ENCODE measurements at regions not wholly inside any gene's neighbourhood (a gene's known extent, or its start where the extent isn't known, plus 50 kb on each side); places are given as distances from the start of the nearest gene placed in this dataset.

DNA sequence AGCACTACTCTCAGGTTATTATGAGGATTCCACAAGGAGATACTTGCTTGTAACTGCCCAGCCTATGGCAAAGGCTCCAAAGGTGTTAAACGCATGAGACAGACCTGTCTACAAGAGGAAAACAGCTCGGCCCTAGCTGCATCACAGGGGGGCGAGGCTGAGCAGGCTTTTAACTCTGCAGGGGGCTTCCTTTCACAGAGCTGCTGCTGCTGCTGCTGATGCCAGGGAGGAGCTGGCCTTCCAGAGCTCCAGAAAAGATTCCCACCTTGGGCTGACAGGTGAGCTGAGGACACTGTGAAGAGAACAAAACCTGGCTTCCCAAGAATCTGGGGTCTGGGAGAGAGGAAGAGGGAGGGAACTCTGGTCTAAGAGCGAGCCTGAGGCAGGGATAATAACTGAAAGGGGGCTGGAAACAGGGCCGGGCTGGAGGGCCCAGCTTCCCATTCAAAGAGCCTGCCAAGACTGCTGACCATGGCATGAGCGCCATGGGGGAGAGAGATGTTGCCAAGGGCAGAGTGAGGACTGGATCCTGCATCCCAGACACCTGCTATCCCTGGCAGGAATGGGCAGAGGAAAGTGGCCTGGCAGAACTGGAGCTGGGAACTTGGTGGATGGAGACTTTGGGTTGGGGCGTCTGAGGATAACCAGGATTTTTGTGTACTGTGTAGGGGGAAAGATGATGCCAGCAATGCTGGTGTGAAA, 211.1 kb upstream of the LRFN2 start:
- no peak for DNase-seq (ENCODE audit: low read depth in 2 of 2)

DNA sequence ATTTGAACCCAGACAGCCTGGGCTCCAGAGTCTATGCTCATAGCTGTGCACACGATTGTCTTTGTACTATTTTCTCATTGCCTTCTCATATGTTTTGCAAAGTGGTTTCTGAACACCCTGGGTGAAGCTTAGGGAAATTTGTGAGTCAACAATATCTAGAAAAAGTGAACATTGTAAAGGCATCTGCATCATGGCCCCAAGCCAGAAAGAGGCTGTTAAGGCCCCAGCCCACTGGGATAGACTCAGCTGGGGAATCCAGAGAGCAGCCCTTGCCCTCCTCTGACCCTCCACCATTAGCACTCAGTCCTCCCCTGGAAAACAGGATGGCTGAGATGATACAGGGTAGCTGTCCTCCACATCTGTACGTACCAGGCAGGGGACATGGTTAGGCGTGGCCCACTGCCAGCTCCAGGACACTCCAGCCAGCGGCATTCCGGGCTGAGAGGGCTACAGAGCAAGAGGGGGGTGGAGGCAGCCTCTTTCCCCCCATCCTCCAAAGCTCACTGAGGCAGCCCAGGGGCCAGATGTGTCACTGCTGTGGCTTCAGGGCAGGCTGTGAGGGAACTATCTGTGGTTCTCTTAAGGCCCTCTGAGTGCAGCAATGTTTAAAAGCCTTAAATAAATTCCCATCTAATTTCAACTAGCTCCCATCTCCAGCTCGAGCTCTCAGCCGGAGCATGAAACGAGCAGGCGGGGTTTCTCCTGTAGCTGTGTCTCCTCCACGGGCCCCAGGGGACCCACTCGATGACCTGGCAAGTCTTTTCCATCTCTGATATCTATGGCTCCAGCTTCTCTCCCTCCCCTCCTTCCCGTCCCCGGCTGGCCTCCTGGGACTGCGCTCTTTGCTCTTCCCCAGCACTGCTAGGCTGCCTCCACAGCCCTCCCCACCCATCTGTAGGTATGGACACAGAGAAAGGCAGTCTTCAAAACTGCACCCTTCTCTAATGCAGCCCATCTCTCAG, 209.4 kb upstream of the LRFN2 start:
- DNase-seq (ENCODE audit: low read depth in 2 of 2), result no peak

DNA sequence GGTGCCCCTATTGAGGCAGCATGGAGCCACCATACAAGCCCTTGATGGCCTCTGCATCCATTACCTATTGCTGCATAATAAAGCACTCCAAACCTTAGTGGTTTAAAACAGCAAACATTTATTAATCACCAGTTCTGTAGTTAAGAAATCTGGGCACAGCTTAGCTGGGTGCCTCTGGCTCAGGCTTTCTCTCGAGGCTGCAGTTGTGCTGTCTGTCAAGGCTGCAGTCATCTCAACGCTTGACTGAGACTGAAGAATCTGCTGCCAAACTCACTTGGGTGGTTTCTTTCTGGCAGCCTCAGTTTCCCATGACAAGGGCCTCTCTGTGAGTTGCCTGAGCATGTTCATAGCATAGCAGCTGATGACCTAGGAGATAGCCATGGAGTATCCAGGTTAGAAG, 207.4 kb upstream of the LRFN2 start:
- DNase-seq (ENCODE audit: low read depth in 2 of 2), result no peak

DNA sequence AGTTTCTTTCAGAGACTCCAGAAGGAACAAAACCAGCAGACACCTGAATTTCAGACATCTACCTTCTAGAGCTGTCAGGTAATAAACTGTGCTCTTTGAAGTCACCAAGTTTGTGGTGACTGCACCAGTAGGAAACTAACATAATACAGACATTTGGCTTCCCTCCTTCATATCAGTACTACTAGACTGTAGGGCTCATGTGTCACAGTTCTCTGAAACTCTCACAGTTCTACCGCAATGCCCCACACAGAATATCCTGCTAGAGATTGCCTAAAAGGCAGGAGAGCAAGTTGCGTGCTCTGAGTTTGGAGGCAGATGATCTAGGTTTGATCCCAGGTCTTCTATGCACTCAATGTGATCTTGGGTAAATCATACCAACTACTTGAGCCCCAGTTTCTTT, 205.0 kb upstream of the LRFN2 start:
- DNase-seq (ENCODE audit: low read depth in 2 of 2), result no peak

DNA sequence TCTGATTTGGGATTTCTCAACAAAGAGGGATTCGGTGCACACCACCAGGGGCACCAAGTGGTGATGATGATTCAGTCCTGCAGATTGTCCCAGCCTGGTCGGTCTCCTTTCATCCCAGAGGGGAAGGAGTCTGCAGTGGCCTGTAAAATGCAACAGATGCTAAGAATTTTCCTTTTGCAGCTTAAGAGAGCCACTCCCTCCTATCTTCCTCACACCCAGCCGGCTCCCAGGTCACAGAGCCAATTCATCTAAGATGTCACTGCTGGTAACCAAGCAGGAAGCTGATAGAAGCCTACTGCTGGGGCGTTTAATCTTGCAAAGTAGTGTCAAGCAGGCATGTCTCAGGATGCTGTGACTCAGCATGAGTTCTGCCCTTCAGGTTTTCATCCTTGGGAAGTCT, 203.8 kb upstream of the LRFN2 start:
- DNase-seq (ENCODE audit: low read depth in 2 of 2), result no peak

DNA sequence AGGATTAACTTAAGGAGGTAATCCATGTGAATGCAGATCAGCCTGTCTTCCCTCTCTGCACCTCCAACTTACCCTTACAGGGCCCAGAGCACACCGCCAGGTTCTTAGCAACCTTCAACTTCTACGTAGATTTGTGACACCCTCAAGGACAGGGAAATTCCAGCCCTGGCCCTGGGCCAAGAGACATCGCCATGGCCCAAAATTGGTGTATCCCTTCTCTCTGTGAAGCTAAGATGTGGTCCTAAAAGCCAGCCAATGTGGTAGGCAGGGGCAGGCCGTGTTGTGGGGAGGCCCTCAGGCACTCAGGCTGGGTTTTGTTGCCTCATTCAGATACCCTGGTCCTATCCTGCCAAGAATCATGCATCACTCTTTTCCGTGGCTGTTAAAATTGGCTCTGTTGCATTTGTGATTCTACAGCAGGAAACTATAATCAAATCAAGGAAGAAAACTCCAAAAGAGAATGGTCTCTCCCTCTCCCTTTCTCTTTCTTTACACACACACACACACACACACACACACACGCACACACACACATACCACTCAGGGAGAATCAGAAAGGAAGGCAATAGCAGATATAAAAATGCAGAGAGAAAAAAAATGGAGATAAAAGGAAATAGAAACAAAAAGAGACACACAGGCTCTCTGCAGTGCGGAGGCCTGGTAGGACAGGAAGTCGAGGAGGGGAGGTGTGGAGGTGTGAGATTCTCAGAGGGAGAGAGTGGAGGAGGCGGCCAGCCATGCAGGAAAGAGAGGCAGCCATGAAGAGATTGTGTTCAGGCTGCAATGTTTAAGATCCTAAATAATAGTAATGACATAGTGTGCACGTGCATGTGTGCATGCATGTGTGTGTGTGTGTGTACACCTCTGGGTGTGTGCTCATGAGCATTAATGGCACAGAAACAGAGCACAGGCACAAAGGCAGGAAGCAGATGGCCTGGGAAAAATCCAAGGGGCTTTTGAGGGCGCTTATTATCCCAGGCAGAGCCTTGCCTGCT, 201.8 kb upstream of the LRFN2 start:
- peak in 1 of 2 donors; percentile 13 for DNase-seq (ENCODE audit: low read depth in 2 of 2)

DNA sequence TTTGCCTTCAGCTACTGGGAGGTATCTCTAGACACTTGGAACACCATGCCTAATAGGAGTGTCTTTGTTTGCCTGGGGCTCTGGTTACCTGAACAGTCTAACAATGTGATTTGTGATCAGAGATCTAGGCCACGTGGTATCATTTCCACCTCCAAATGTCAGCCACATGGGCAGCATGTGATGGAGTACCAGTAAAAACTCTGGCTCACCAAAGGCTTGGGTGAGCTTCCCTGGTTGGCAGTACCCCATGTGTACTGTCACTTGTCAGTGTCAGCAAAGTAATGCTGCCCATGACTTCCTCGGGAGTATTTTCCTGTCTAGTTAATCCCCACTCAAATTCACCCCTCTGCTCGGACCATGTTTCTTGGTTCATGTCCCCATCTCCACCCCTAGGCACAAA, 195.2 kb upstream of the LRFN2 start:
- no peak for DNase-seq (ENCODE audit: low read depth in 2 of 2)

DNA sequence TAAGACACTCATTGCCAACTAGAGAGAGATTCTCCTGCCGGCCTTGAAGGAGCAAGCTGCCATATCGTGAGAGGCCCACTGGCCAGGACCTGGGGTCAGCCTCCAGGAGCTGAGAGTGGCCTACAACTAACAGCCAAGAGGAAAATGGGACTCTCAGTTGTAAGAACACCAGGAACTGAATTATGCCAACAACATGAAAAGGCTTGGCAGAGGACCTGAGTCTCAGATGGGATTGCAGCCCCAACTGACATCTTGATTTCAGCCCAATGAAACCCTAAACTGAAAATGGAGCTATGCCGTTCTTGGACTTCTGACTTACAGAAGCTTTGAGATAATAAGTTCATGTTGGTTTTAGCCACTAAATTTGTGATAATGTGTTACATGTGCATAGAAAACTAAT, 193.5 kb upstream of the LRFN2 start:
- no peak for DNase-seq (ENCODE audit: low read depth in 2 of 2)

DNA sequence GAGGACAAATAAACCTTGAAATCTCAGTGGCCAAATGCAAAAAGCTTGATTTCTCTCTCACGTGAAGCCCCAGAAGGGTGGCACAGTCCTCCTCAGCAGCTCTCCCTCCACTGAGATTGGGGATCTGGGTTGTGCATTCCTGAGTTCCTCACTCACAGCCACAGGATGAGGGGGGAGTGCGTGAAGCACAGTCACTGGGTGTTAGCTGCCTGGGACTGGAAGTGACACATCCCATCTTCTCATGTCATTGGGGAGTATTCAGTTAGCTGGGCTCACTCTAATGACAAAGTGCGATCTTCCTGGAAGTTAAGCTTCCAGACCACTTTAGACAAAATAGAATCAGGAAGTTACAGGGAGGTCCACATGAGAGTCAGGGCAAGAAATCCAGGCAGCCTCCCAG, 192.2 kb upstream of the LRFN2 start:
- DNase-seq (ENCODE audit: low read depth in 2 of 2), result no peak

DNA sequence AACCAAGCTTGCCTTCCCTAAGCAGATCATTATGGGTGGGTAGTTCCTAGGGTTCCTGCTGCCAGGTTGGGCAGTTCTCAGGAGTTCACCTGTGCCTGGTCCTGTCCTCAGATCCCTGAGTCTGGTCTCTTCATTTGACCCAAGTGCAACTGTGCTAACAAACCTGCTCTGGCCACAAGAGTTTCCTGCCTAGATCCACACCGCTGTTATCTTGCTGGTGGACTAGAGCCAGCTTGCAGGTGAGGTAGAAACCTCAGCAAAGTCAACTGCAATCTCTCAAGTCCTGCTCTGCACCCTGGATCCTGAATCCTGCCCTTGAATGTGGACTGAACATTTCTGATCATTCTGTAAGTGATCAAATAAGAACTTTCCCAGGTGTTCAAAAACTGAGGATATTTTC, 191.8 kb upstream of the LRFN2 start:
- no peak for DNase-seq (ENCODE audit: low read depth in 2 of 2)

DNA sequence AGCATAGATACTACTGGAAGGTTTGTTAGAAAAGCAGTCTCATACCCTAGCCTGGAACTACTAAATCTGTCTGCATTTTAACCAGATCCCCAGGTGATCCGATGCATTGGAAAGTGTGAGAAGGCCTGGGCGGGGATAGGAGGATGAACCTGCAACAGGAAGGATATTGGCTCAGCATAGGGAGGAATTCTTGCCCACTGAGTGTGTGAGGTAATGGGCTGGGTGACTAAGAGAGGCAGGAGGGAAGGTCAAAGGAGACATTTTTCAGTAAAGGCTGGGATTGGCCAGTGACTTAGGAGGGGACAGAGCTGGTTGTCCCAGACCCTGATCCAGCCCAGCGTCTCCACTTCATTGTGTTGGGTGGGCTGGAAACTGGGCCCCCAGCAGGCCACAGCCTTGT, 191.0 kb upstream of the LRFN2 start:
- no peak for DNase-seq (ENCODE audit: low read depth in 2 of 2)

DNA sequence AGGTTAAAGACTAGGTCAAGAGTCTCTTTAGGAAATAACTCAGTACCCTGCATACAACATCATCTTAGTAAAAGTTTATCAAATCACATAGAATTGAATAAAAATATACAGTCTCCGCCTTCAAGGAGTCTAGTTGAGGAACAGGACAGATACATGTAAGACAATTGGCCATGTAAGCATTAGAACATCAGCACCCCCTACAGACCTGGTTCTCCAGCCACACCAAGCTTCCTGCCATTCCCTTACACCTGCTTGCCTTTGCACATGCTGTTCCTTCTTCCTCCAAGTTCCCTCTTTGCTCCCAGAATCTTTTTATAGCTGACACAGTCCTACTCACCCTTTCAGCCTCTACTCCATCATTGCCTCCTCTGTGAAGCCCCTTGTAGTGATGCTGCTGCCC, 187.8 kb upstream of the LRFN2 start:
- DNase-seq (ENCODE audit: low read depth in 2 of 2), result no peak

DNA sequence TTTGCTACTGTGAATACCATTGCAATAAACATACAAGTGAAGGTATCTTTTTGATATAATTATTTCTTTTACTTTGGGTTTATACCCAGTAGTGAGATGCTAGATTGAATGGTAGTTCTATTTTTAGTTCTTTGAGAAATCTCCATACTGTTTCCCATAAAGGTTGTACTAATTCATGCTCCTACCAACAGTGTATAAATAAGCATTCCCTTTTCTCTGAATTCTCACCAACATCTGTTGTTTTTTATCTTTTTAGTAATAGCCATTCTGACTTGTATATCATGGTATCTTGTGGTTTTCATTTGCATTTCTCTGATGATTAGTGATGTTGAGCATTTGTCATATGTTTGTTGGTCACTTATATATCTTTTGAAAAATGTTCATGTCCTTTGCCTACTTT, 183.6 kb upstream of the LRFN2 start:
- DNase-seq (ENCODE audit: low read depth in 2 of 2), result no peak

DNA sequence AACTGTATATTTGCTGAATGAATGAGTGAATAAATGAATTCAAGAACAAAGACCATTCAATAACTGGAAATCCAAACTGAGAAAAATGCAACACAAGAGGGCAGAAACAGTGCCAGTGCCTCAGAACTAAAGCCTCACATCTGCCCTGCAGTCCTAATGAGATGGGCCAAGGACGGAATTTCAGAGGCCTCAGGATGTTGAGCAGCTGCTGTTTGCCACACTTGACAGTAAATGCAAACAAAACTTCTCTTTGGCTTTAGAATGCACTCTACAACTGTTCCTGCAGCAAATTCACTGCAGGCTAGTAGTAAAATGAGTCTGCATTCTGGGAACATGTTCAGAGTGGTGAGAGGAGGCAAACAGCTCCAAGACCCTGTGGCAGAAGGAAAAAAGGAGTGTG, 177.6 kb upstream of the LRFN2 start:
- no peak for DNase-seq (ENCODE audit: low read depth in 2 of 2)

DNA sequence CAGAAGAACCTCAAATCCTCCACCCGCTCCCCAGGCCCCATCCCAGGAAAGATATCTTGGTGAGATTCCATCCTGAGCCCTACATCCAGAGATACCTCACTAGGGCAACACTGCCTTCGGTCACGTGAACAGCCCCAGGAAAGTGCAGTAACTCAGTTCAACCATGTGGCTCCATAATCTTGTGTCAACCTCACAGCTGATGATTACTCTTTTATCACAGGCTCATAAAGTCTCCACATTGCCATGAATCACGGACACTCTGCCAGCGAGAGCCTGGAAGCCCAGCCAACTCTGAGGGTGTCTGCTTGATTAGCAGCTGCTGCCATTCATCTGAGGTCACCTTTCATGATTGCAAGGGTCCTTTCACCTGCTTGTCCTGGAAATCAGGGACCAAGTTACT, 175.8 kb upstream of the LRFN2 start:
- no peak for DNase-seq (ENCODE audit: low read depth in 2 of 2)

DNA sequence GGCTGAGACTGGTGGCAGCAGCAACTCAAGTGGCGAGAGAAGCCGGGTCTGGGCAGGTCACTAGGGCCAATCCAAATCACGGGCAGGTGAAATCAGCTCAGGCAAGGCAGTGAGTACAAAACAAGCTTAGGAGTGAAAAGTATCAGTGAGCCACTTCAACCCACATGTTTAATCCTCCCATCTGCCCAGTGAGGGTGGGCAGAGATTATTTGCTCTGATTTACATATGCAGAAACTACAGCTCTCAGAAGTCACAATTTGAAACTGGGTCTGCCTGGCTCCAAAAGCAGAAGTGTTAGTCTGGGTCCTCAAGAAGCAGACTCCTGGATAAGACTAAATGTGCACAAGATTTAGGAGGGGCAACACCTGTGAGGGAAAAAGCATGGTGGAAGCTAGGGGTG, 173.7 kb upstream of the LRFN2 start:
- DNase-seq (ENCODE audit: low read depth in 2 of 2), result no peak

DNA sequence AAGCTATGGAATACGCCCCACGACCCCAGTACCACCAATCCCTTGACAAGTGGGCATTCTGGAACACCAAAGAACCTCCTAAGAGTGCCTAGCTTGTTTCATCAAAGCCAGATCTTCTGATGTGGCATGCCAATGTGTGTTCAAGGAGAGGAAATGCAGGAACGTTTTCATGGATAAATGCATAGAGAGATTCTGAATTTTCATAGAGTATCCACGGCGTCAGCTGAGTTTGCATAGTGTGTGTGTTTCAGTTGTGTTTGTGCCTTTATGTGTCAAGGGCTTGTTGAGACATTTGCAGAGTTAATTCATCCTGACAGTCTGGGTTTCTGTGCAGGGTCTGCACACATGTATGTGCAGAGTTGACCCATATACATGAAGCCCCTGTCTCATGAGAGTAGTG, 172.7 kb upstream of the LRFN2 start:
- DNase-seq (ENCODE audit: low read depth in 2 of 2), result no peak

DNA sequence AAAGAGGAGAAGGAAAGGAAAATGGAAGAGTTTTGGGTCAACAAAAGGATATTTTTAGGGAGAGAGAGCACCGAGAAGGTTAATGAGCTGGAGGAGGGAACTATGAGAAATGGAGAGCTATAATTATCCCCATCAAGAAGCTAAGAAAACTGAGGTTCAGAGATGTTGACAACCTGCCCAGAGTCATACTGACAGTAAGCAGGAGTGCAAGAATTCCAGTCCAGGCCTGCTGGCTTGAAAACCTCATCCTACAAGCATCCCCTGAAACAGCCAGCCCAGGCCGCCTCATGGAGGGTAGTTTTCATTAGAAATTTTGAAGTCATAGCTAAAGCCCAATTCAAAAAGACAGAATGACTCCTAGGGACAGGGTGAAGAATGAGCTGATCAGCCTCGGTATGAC, 172.1 kb upstream of the LRFN2 start:
- DNase-seq (ENCODE audit: low read depth in 2 of 2), result no peak

DNA sequence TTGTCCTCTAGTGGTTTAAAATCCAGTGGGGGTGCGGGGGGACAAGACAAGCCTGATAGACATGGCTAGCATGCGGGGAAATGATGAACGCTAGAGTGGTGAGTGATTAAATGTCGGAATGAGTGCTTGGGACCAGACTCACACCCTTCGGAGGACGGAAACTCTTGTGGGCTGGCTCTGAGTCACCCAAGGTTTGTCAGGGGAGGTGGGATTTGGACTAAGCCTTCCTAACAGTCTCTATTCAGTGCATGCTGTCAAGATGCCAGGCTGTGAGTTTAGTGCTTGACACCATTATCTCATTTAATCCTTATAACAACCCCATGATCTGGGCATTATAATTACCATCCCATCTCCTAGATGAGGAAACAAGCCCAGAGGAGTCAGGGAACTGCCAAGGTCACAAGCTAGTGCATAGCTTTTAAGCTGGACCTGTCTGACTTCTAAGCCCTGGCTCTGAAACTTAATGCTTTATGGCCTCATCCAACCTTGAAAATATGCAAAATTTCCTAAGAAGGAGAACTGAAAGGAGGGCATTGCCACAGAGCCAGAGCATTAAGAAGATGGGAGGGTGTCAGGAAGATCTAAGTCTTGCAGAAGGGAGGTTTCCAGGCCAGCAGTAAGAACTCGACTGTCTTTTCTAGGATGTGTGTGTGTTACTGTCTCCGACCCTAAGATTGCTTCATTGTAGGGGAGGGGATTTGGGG, 168.7 kb upstream of the LRFN2 start:
- DNase-seq (ENCODE audit: low read depth in 2 of 2), result no peak

DNA sequence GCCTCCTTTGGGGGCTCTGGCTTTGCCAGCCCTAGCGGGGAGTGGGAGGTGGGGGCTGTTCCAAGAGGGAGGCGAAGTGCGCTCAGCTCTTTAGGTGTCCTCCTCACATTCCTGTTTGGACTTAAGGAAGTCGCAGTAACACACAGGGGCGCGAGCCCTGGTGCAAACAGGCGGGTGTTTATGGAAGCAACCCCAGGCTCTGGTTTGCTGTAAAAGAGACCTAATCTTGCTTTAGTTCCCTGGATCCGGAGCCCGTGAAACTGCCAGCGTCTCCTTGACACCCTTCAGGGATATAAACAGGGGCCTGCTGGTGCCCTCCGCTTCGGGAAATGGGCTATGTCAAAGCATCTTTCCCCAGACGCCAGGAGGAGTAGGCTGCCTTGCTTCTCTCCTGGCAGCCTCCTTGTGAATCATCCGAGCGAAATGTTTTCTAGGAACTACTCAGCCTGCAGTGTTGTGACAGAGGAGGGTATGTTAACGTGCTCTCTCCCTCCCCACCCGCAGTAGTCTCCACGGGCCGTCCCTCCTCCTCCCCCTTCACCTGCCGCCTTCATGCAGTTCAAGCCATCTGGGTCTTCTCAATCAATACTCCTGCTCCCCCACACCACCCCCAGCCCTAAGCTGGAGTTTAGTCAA, 168.0 kb upstream of the LRFN2 start:
- no peak for DNase-seq (ENCODE audit: low read depth in 2 of 2)

DNA sequence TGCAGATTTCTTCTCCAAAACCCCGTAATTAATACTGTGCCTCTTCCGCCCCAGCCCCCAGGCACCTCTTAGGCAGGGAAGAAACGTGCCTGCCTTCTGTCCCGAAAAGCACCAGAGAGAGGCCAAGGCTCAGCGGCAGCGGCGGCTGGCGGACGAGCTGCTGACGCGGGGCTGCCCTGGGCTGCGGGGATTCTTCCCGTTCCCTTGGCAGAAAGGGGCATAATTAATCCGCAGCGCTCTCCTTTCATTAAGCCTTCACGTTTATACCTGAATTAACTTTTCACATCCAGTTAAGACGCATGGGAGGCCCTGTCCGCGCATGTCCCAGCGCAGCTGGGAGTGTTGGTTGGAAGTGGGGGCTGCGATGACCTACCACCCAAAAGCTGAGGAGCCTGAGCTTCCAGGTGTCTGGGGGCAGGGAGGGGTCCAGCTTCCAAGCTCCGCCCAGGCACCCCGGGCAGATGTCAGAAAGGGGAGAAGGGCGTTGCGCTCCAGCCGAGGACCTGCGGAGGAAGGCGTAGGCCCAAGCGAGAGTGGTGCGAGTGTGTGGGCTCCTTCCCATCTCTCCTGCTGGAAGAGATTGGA, 167.4 kb upstream of the LRFN2 start:
- no peak for DNase-seq (ENCODE audit: low read depth in 2 of 2)
